CD4-positive, alpha-beta T cell treated with Interleukin-2 at 100 ng/mL for 4 hours (primary cell): ENCODE measurements at regions not wholly inside any gene's neighbourhood (a gene's known extent, or its start where the extent isn't known, plus 50 kb on each side); places are given as distances from the start of the nearest gene placed in this dataset.
"Not testable (repeated sequence)": the region's sequence is repeated elsewhere in the genome, so short reads cannot be mapped to it uniquely, and the experiment has no call there.

Experiments used
- DNase-seq: peaks from one replicate; pipeline ENCODE4 v3.0.0-alpha.2; 2020; ENCODE audit warnings: low spot score

DNA sequence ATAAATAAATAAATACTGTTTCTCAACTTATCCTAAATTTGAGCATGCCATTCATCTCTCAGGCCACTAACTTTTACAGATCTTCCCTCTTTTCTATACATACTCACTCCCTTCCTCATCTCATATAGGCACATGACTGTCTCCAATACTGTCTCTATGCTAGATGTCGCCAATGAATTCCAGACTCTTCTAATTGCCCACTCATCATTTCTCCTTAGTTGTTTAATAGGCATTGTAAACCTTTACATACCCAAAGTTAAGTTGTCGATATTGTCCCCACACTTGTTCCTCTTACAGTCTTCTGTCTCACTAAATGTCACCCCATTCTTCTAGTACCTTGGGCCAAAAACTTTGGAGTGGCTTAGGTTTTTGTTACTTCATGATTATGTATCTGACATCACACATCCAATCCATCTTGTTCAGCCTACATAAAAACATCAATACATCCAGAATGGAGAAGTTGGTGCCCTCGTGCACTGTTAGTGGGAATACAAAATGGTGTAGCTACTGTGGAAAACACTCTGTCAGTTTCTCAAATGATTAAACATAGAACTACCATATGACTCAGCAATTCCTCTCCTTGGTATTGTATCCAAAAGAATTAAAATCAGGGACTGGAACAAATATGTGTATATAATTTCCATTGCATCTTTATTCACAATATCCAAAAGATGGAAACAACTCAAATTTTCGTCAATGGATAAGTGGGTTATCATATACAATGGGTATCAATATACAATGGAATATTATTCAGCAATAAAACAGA lies 935.1 kb downstream of the SLC4A3 start:
- DNase-seq: no peak

DNA sequence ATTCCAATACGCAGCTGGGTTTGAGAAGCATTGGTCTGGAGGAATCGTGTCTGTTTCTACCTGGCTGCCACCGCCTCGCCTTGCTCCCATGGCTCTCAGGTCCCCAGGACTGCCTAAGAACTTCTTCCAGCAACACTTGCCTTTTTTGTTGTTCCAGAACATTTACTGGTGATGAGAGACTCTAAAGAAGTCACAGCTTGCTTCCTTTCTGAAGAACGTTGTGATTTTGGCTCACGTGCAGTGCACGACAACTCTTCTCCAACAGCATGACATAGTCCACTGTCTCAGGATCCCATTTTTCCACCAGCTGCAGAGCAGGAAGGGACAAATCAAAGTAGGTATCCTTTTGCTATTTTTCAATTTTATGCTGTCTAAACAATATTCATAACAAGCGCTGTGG lies 940.9 kb downstream of the SLC4A3 start:
- DNase-seq: no peak

DNA sequence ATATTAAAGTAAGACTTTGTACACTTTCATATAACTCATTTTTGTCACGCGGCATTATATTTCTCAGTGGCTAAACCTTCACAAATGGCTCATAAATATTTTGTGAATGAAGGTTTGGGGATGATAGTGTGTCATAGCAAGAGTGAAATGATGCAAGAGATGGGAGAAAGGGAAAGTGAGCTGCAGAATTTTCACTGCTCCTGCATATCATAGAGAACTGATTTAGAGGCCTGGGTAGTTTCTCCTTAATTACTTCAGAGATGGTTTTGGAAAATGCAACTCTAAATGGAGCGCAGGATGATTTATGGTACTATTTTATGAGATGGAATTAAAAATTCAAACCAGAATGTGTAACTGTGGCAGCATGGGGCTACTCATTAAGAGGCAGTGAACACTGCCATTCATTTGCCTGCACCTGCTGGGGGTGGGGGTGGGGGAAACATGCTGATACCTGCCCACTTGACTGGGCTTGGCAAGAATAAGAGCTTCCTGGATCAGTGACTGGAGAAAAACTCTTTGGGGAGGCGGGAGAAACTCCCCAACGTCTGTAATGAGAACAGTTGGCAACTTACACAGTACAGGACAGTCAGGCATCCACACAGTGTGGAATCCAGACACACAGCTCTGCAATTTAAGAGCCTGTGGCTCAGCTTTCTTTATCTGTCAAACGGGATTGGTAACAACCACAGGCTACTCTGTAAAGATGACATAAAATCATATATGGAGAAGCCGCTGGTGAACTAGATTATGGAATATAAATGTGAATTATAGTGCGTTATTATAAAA lies 941.9 kb downstream of the SLC4A3 start:
- DNase-seq: no peak

DNA sequence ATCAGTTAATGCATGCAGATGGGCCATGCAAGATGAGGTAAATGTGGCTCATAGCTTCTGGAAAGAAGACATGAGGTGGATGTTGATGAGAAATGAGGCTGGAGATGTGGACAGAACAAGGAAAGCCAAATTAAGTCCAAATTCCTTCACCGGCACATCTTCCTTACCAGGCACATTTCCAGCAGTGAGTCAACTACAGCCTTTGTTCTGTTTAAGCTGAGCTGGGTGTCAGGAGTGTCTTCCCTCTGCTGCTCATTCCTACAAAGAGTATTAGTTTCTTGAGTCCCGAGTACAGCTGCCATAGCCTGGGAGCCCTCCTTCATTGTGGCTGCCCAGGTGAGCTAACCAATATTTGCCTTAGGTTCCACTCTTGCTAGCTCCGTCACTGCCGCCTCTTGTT lies 945.0 kb downstream of the SLC4A3 start:
- no peak for DNase-seq

DNA sequence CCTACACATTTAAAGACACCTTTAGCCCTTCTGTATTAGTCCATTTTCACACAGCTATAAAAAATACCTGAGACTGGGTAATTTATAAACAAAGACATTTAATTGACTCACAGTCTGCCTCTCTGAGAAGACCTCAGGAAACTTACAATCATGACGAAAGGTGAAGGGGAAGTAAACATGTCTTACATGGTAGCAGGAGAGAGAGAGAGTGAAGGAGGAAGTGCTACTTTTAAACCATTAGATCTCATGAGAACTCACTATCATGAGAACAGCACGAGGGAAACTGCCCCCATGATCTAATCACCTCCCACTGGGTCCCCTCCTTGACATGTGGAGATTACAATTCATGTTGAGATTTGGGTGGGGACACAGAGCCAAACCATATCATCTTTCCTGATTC lies 946.6 kb downstream of the SLC4A3 start:
- DNase-seq: no peak

DNA sequence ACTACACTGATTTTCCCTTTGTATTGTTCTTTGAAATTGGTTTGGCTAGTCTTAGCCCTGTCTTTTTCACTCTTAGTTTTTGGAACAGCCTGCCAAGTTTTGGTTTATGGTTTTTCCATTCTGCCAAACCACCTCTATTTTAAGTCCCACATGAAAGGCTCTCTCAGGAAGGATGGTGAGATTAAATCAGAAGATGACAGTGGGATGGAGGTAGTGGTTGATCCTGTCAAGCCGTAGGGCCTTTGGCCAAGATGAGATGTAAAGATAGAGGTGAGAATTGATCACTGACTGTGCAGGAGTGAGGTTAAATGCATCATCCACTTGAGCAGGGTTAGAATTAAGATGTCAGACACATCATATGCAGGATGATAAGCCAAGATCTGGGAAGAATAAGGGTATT lies 948.5 kb downstream of the SLC4A3 start:
- DNase-seq: no peak

DNA sequence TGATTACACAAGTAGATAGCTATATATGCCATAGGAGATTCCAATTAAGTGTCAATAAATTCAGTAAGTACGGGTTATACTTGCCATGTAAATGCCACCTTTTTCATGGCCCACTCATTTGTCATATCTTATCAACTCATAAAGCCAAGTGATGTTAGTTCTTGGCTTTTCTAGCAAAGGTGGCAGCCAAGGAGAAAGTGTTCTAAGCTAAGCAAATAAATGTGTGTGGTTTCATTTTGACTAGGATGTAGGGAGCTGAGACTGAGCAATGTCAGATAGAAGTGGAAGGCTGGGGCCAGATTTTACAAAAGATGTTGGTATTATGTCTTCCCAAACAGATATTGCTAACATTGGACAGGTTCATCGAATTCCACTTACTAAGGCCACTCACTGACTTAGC lies 952.0 kb downstream of the SLC4A3 start:
- no peak for DNase-seq

DNA sequence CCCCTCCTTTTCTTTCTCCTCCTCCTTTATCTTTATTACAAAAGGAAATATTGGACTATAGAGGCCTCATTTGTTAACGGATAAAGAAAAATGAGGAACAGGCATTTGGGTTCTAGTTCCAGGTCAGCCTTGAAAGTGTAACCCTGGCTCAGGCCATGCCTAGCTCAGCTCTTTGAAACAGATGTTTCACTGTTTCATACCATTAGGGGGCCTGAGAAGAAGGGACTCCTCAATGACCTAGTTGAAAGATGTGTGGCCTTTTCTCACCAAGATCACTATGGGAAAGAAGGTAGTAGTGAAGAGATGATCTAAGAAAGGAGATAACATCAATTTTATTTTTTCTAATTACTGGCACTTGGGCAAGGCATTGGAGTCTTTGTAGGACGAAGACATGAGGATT lies 952.7 kb downstream of the SLC4A3 start:
- DNase-seq: no peak

DNA sequence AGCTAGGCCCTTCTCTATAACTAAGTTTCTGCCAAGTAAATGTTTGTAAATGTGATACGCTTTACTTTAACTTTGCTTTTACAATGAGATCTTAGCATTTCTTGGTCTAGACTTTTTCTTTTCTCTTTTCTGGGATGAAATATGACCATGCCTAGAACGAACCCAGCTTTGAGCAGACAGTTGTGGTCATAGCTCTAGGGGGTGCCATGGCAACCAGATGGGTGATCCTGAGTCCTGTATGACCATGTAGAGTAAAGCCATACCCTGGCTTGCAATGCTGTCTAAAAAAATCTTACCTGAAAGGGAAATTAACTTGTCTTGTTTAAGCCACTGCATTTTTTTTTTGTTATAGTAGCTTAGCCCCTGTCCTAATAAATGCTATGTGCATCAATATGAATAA lies 956.3 kb downstream of the SLC4A3 start:
- DNase-seq: no peak

DNA sequence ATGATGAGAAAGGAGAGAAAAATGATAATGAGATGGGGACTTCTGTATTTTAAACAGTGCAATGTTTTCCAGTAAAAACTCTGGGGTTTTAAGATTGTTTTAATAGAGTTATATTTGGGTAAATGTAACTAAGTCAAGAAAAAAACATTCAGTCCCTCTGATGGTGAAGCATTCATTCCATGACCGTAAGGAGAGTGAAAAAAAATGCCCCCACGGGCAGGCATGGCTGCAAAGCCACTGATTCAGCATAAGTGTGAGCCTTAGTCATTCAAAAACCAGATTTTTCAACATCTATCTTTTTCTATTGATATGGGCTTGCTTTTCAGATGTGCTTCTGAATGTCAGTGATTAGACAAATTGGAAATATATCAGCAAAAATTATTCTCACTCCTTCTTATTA lies 957.8 kb downstream of the SLC4A3 start:
- no peak for DNase-seq

DNA sequence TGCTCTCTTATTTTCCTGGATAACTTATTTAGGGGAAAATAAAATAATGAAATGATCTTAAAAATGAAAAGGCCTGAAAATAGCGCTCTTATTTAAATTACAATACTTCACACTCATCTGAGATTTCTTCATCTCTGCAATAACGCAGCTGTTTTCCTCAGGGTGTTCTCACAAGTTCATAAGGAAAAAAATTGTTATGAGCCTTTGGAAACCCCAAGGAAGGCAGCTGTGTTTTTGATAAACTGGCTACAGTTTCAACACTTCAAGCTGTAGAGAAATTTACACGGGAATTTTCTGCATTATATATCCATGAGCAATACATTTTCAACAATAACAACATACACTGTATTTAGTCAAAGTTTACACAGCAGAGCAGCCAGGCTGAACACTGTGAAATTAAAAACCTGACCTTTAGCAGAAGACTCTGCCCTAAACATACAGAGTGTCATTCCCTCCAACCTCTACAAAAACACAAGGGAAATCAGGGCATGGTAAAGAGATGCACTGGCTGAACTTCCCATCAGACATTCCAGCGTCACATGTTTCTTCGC lies 959.6 kb downstream of the SLC4A3 start:
- DNase-seq: no peak

DNA sequence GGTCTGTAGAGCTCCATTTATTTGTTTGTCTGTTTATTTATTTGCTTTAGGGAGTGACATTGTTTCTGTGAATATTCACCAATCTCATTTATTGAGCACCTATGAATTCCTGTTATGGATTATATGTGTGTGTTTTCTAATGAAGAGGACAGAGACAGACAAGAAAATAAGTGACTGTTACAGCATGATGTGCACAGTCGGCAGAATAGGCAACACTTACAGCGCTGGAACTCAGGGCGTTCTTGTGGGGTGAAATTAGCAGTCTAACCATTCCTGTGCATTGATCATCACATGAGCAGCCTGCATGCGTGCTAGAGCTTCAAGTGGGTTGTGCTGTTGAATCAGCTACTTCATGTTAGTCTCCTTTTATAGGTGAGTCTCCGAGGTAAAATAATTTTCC lies 960.7 kb downstream of the SLC4A3 start:
- DNase-seq: no peak

DNA sequence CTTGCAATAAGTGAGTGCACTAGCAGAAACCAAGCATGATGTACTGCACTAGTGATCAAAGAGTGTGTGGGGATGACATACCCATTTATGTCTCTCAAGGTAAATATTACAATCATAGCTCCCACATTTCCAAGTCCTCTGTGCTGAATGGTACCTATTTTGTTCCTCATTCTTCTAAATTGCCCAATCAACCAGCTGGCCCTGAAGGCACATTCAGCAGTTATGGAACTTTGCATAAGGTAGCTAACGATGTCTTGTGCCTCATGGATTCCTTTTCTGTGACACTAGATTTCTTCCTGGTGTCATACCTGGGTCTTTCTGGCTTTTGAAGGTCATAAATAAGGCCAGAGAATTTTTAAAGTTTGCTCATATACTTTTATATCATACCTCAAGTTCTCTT lies 963.0 kb downstream of the SLC4A3 start:
- no peak for DNase-seq

DNA sequence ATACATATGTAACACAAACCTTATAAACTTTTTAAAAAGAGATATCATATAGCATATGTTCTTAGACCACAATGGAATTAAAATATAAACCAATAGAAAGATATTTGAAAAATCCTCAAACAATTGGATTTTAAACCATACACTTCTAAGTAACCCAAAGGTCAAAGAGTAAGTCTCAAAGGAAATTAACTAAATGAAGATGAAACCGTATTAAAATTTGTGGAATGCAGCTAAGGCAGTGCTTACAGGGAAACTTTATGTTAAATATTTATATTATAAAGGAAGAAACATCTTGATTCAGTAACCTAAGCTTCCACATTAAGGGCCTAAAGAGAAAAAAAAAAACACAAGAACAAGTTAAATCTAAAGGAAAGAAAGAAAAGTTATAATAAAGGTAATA lies 966.1 kb downstream of the SLC4A3 start:
- DNase-seq: no peak

DNA sequence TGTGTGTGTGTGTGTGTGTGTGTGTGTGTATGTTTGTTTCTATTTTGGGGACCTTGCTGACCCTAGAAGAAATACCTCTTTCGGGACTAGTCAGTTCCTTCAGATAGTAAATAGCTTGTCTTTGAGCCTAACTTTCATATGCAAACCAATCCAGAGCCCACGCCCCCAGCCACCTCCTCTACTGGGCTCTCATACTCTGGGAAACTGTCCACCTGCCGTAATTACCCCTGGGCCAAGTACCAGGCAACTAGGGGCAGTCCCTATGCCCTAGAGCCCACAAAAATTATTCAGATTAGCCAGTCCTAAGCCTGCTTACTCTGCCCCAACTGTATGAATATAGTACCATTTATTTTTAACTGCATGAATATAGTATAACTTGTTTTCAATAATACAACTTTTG lies 970.4 kb downstream of the EPHA4 start:
- no peak for DNase-seq

DNA sequence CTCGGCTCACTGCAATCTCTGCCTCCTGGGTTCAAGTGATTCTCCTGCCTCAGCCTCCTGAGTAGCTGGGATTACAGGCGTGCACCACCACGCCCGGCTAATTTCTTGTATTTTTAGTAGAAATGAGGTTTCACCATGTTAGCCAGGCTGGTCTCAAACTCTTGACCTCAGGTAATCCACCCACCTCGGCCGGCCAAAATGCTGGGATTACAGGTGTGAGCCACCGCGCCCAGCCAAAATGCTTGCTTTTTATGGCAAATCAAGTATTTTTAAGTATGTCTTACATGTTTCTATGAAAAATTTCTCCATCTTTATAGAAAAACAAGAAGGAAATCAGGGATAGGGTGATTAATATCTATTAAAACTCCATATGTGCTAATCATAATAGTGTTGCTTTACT lies 959.1 kb downstream of the EPHA4 start:
- DNase-seq: not testable (repeated sequence)

DNA sequence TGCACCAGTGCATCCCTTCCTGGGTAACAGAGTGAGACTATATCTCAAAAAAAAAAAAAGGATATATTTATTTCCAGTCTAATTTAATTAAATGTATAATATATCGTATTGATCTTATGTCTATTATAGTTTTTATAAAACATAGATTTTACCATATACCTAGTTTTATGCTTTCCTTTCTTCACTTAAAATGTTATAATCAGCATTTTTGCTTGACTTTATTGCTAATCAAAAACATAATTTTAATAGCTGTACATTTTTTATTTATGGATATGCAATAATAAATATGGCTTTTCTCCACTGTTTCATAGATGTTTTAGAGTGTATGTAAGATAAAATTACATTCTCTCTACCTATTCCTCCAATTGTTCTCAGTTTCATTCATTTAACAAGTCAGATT lies 958.0 kb downstream of the EPHA4 start:
- no peak for DNase-seq

DNA sequence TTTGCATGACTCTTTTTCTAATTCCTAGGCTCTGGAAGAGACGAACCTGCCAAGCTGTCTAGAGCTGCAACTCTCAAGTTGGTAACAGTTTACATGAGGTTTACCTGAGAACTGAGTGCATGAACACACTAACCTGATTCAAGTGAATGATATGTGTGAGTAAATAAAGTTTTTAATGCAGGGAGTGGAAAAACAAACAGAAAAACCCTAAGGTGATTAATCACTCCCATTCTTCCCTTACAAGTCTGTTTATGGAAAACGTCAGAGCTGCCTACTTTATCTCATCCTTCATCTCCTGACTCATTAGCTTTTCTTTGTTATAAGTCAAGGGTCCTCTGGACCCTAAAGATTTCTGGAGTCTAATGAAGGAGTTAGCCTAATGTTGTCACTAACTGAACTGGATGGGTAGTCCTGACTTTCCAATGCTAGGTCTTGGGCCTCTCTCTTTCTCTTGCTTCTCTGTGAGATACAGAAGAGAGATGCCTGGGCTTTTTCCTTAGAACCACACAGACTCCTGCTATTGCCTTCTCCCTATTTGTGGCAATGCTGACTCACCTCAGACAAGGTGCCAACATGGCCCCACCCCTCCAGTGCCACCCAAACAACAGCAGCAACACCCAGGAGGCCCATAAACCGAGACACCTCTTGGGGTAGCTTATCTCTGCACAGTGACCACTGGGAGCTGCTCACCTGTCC lies 952.4 kb downstream of the EPHA4 start:
- DNase-seq: no peak

DNA sequence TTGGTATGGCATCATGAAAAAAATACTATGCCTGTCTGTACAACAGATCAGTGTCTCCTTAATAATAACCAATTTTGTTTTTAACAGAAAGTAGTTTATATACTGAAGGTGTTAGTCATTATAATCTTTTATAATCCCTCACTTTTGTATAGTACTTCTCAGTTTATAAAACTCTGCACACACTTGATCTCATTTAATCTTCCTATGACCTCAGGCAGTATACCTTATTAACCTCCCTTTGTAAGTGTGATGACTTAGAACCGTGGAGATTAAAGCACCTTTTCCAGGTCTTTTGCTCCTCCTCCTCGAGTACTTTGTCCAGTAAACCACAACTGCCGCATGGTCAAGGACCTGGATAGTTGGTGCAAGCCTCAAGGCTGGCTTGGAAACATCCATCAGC lies 945.5 kb downstream of the EPHA4 start:
- DNase-seq: no peak

DNA sequence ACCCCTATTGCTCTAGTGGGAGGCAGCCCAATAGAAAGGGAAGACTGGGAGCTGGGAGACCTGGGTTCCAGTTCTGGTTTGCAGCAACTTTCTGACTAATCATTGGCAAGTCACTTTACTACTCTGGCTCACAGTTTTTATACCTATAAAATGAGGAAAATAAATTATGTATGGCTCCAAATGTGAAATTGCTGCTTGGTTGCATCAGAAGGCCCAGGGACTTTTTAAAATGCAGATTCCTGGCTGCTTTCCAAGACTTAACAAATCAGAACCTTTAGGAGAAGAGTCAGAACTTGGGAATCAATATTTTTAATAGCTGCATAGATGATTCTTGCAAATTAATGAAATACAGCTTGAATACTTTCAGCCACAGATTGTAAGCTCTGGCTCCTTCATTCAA lies 943.9 kb downstream of the EPHA4 start:
- no peak for DNase-seq

DNA sequence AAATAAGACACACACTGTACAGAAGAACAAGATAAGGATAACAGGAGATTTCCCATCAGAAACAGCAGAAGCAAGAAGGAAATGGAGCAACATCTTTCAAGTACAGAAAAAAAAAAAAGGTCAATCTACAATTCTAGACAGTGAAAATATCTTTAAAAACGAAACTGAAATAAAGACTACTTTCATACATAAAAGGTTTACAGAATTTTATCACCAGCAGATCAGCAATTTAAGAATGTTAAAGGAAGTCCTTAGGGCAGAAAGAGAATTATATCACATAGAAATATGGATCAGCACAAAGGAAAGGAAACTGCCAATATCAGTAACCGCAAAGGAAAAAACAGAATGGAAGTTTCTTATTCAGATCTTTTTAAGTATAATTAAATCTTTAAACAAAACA lies 931.0 kb downstream of the EPHA4 start:
- no peak for DNase-seq

DNA sequence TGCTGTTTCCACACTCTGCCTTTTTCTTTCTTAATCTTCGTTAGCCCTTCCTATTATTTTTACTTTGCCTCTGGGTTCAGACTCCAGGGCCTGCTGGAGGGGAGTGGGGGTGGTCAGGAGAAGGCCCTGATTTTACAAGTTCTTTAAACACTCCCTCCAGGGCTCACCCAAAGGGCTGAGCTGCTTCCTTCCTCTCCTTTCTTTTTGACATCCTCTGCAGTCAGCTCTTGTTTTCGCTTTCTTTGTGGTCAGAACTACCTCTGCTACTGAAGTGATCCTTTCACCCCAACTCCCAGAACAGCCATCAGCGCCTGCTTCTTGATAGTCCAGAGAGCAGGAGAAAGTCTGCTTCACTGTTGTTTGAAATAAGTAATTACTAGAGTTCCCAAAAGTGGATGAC lies 925.7 kb downstream of the EPHA4 start:
- DNase-seq: no peak

DNA sequence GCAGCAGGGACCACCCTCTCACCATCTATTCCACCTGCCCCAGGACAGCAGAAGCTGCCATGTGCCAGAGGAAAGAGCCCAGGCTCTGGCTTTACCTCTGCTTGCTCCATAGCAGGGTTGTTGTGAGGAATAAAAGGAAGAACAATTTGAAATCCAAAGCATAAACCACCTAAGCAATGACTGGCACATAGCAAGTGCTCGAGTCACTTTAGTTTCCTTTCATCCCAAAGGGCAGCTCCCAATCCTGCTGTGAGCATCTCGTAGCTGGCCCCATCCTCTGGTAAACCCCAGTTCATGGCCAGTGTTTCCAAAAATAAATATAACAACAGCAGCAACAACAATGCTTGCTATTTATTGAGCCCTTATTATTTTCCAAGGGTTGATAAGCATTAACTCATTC lies 923.5 kb downstream of the EPHA4 start:
- no peak for DNase-seq
